H1 (cell line): ENCODE measurements at regions not wholly inside any gene's neighbourhood (a gene's known extent, or its start where the extent isn't known, plus 50 kb on each side); places are given as distances from the start of the nearest gene placed in this dataset.

Experiments used
- CTCF ChIA-PET: fragments of 300-600 bp; sonication (Branson Sonifier 250); formaldehyde crosslinking; loops from one replicate; lab custom pipeline; 2021; ENCODE audit not compliant: partially characterized antibody; lab: Charles Lee
- POLR2A ChIA-PET: fragments of 300-600 bp; sonication (Branson Sonifier 250); formaldehyde crosslinking; loops from one replicate; lab custom pipeline; 2021; ENCODE audit warnings: inconsistent platforms; ENCODE audit not compliant: partially characterized antibody; lab: Charles Lee
- DNase-seq, 2 experiments: peaks; one replicate each; pipeline versions ENCODE4 v3.0.0 to v3.0.0-alpha.2; 2010 to 2022; ENCODE audit warnings: low spot score in 2 of 2, low read depth in 1 of 2, mixed read lengths in 1 of 2
- FAIRE-seq: peaks from 2 replicates; lab custom pipeline; 2011; peaks lifted over from hg19 to GRCh38; lab: Jason Lieb, UNC
- H2AFZ ChIP-seq: 2 replicates; pipeline ENCODE4 v1.8.1; 2012; ENCODE audit warnings: low read length, inconsistent platforms
- H2AK5ac ChIP-seq: 2 replicates; pipeline ENCODE4 v1.6.1; 2013; ENCODE audit warnings: low read depth, low read length
- H2BK120ac ChIP-seq: replicated peaks from 2 replicates; pipeline ENCODE3; 2013; ENCODE audit warnings: low read depth, low read length, inconsistent platforms
- H2BK12ac ChIP-seq: 2 replicates; pipeline ENCODE4 v1.6.1; 2013; ENCODE audit warnings: low read depth, low read length
- H2BK15ac ChIP-seq: 2 replicates; pipeline ENCODE4 v1.6.1; 2013; ENCODE audit warnings: low read length
- H2BK20ac ChIP-seq: 2 replicates; pipeline ENCODE4 v1.6.1; 2013; ENCODE audit warnings: low read length
- H2BK5ac ChIP-seq: 2 replicates; pipeline ENCODE4 v1.6.1; 2013; ENCODE audit warnings: low read depth, low read length
- H3K14ac ChIP-seq: 2 replicates; pipeline ENCODE4 v1.6.1; 2013; ENCODE audit warnings: inconsistent platforms; ENCODE audit not compliant: insufficient read length
- H3K18ac ChIP-seq: 2 replicates; pipeline ENCODE4 v1.6.1; 2013; ENCODE audit warnings: low read length; ENCODE audit errors: extremely low read depth
- H3K23ac ChIP-seq: 2 replicates; pipeline ENCODE4 v1.6.1; 2013; ENCODE audit warnings: inconsistent platforms; ENCODE audit not compliant: insufficient read length
- H3K23me2 ChIP-seq: 2 replicates; pipeline ENCODE4 v1.6.1; 2013; ENCODE audit warnings: low read depth, low read length
- H3K27ac ChIP-seq: 2 replicates; pipeline ENCODE4 v1.6.1; 2011; ENCODE audit warnings: low read depth, low read length, inconsistent platforms
- H3K27me3 ChIP-seq, 4 experiments: replicated peaks in 1 of 4; 1 replicate in 1 of 4; 2 replicates in 3 of 4; pipeline versions ENCODE4 v1.6.1 to v1.8.1; 2011 to 2013; ENCODE audit warnings: low read length in 3 of 4, mild to moderate bottlenecking in 3 of 4, inconsistent platforms in 2 of 4, mixed read lengths in 2 of 4, moderate library complexity in 1 of 4; ENCODE audit not compliant: control insufficient read depth in 3 of 4, insufficient read depth in 3 of 4; ENCODE audit errors: extremely low read depth in 1 of 4
- H3K36me3 ChIP-seq, 4 experiments: 2 replicates each; pipeline versions ENCODE4 v1.6.1 to v1.8.1; 2011 to 2013; ENCODE audit warnings: mild to moderate bottlenecking in 4 of 4, low read length in 3 of 4, moderate library complexity in 2 of 4, control low read depth in 1 of 4, inconsistent platforms in 1 of 4; ENCODE audit not compliant: insufficient read depth in 4 of 4, control insufficient read depth in 2 of 4
- H3K4ac ChIP-seq: replicated peaks from 2 replicates; pipeline ENCODE3; 2013; ENCODE audit warnings: low read length, low read depth, mixed read lengths, inconsistent platforms; ENCODE audit not compliant: insufficient read length
- H3K4me1 ChIP-seq, 4 experiments: replicated peaks in 1 of 4; 1 replicate in 1 of 4; 2 replicates in 3 of 4; pipeline versions ENCODE4 v1.6.1 to v1.8.1; 2011 to 2013; ENCODE audit warnings: low read length in 3 of 4, inconsistent platforms in 2 of 4, mixed read lengths in 1 of 4; ENCODE audit not compliant: insufficient read depth in 4 of 4, control insufficient read depth in 3 of 4
- H3K4me2 ChIP-seq, 2 experiments: 2 replicates each; pipeline versions ENCODE4 v1.6.1 to v1.8.1; 2011 to 2013; ENCODE audit warnings: low read depth in 2 of 2, low read length in 2 of 2, control low read depth in 1 of 2, inconsistent platforms in 1 of 2, mild to moderate bottlenecking in 1 of 2; ENCODE audit not compliant: insufficient read depth in 1 of 2
- H3K4me3 ChIP-seq, 4 experiments: fragments of 200-600, 300-600 bp in 1 of 4; sonication (generic), shearing (Covaris generic), sonication (Bioruptor Twin) in 1 of 4; 2 replicates each; pipeline versions ENCODE4 v1.5.1 to v1.8.1; 2011 to 2016; ENCODE audit warnings: low read length in 4 of 4, low read depth in 3 of 4, control low read depth in 2 of 4, inconsistent platforms in 2 of 4, mild to moderate bottlenecking in 2 of 4, mixed read lengths in 1 of 4, moderate library complexity in 1 of 4; ENCODE audit not compliant: insufficient read depth in 2 of 4; ENCODE audit errors: extremely low read depth in 1 of 4
- H3K56ac ChIP-seq: replicated peaks from 2 replicates; pipeline ENCODE3; 2013; ENCODE audit warnings: low read depth, mild to moderate bottlenecking, mixed read lengths, low read length, inconsistent platforms; ENCODE audit not compliant: insufficient read length
- H3K79me1 ChIP-seq: 2 replicates; pipeline ENCODE4 v1.6.1; 2013; ENCODE audit warnings: low read depth, low read length, control low read depth
- H3K79me2 ChIP-seq, 2 experiments: 2 replicates each; pipeline versions ENCODE4 v1.6.1 to v1.8.1; 2012 to 2013; ENCODE audit warnings: low read length in 2 of 2, mild to moderate bottlenecking in 2 of 2, inconsistent platforms in 1 of 2; ENCODE audit not compliant: insufficient read depth in 2 of 2, control insufficient read depth in 1 of 2
- H3K9ac ChIP-seq, 4 experiments: replicated peaks in 1 of 4; 1 replicate in 1 of 4; 2 replicates in 3 of 4; pipeline versions ENCODE4 v1.6.1 to v1.8.1; 2011 to 2013; ENCODE audit warnings: low read depth in 3 of 4, low read length in 3 of 4, control low read depth in 2 of 4, mild to moderate bottlenecking in 2 of 4, moderate library complexity in 2 of 4, inconsistent platforms in 1 of 4; ENCODE audit errors: extremely low read depth in 1 of 4
- H3K9me3 ChIP-seq, 2 experiments: 2 replicates each; pipeline versions ENCODE4 v1.6.1 to v1.8.1; 2012 to 2013; ENCODE audit warnings: mild to moderate bottlenecking in 2 of 2, moderate library complexity in 2 of 2, control low read depth in 1 of 2, inconsistent platforms in 1 of 2, low read depth in 1 of 2, low read length in 1 of 2, mixed read lengths in 1 of 2; ENCODE audit not compliant: insufficient read depth in 2 of 2
- H4K20me1 ChIP-seq, 2 experiments: replicated peaks in 1 of 2; 2 replicates each; pipeline versions ENCODE3 to v1.8.1; 2011 to 2013; ENCODE audit warnings: inconsistent platforms in 2 of 2, low read length in 2 of 2, mild to moderate bottlenecking in 1 of 2; ENCODE audit not compliant: insufficient read depth in 2 of 2, control insufficient read depth in 1 of 2
- H4K5ac ChIP-seq: 2 replicates; pipeline ENCODE4 v1.6.1; 2013; ENCODE audit warnings: low read length, low read depth, mixed read lengths, inconsistent platforms; ENCODE audit not compliant: insufficient read length
- H4K8ac ChIP-seq: 2 replicates; pipeline ENCODE4 v1.8.0; 2013; ENCODE audit warnings: mild to moderate bottlenecking, moderate library complexity, low read length, inconsistent platforms; ENCODE audit not compliant: insufficient read depth; ENCODE audit errors: extremely low read depth
- H4K91ac ChIP-seq: replicated peaks from 2 replicates; pipeline ENCODE3; 2013; ENCODE audit warnings: low read length, mixed read lengths, inconsistent platforms; ENCODE audit not compliant: insufficient read length
- ASH2L ChIP-seq: fragments of 200-600, 300-600 bp; sonication (generic); IDR thresholded peaks from one replicate; pipeline ENCODE4 v1.7.1; 2017; ENCODE audit warnings: low read length
- BCL11A ChIP-seq, 2 experiments: IDR thresholded peaks; one replicate each; pipeline ENCODE4 v1.6.1; 2011; ENCODE audit warnings: low read depth in 2 of 2, low read length in 2 of 2, mild to moderate bottlenecking in 2 of 2
- CBX5 ChIP-seq: fragments of 300-800, 300-1000 bp; sonication (generic); IDR thresholded peaks from 2 replicates; pipeline ENCODE4 v1.7.1; 2016; ENCODE audit warnings: antibody characterized with exemption, low read length, low read depth
- CHD1 ChIP-seq: IDR thresholded peaks from 2 replicates; pipeline ENCODE4 v1.6.1; 2012; ENCODE audit warnings: low read depth, low read length, improper control_type of control experiment
- GTF2F1 ChIP-seq: IDR thresholded peaks from 2 replicates; pipeline ENCODE4 v1.6.1; 2012; ENCODE audit warnings: low read depth, low read length, improper control_type of control experiment, borderline replicate concordance
- KDM5A ChIP-seq: fragments of 200-600 bp; IDR thresholded peaks from 2 replicates; pipeline ENCODE4 v1.7.1; 2012; ENCODE audit warnings: mild to moderate bottlenecking, low read length, inconsistent platforms, mixed read lengths
- POLR2AphosphoS5 ChIP-seq: IDR thresholded peaks from 2 replicates; pipeline ENCODE4 v1.6.1; 2011; ENCODE audit warnings: low read depth, low read length
- RAD21 ChIP-seq, 2 experiments: IDR thresholded peaks in 1 of 2; conservative IDR thresholded peaks in 1 of 2; 2 replicates each; pipeline ENCODE4 v1.6.1; 2011; ENCODE audit warnings: low read depth in 2 of 2, low read length in 2 of 2, improper control_type of control experiment in 1 of 2, inconsistent platforms in 1 of 2, mild to moderate bottlenecking in 1 of 2, moderate library complexity in 1 of 2
- SP2 ChIP-seq: IDR thresholded peaks from 2 replicates; pipeline ENCODE4 v1.6.1; 2012; ENCODE audit warnings: mild to moderate bottlenecking, low read length, inconsistent platforms
- SRF ChIP-seq: IDR thresholded peaks from 2 replicates; pipeline ENCODE4 v1.6.1; 2011; ENCODE audit warnings: mild to moderate bottlenecking, low read depth, low read length, moderate library complexity
- SUZ12 ChIP-seq: fragments of 200-600 bp; sonication (generic); IDR thresholded peaks from 2 replicates; pipeline ENCODE4 v1.6.1; 2012; ENCODE audit warnings: mild to moderate bottlenecking, inconsistent platforms, low read length, moderate library complexity, mixed read lengths
- TBP ChIP-seq: IDR thresholded peaks from 2 replicates; pipeline ENCODE4 v1.6.1; 2011; ENCODE audit warnings: low read depth, low read length, improper control_type of control experiment
- YY1 ChIP-seq: IDR thresholded peaks from 2 replicates; pipeline ENCODE4 v1.6.1; 2011; ENCODE audit warnings: low read depth, mild to moderate bottlenecking, low read length
- WGBS, 2 experiments: shearing (Covaris generic) in 1 of 2; methylation state at CpG; one replicate each; pipeline versions ENCODE4 v1.1.6 to v1.1.7; 2013 to 2015; ENCODE audit warnings: low lambda C conversion rate in 2 of 2, mixed read lengths in 2 of 2, inconsistent platforms in 1 of 2, low coverage in 1 of 2, missing lambda C conversion rate in 1 of 2; ENCODE audit not compliant: insufficient replicate concordance in 2 of 2, insufficient coverage in 1 of 2, insufficient read length in 1 of 2; ENCODE audit errors: extremely low coverage in 1 of 2, missing lambda C conversion rate in 1 of 2; 5-methylcytosine and 5-hydroxymethylcytosine counted together
- TF ChIP-seq, protein P1 (sequence below): IDR thresholded peaks from 2 replicates; pipeline ENCODE4 v1.6.1; 2012; ENCODE audit warnings: inconsistent platforms
- TF ChIP-seq, protein P2 (sequence below): IDR thresholded peaks from 2 replicates; pipeline ENCODE4 v1.6.1; 2011; ENCODE audit warnings: low read depth, mild to moderate bottlenecking, low read length; ENCODE audit not compliant: insufficient read depth

DNA sequence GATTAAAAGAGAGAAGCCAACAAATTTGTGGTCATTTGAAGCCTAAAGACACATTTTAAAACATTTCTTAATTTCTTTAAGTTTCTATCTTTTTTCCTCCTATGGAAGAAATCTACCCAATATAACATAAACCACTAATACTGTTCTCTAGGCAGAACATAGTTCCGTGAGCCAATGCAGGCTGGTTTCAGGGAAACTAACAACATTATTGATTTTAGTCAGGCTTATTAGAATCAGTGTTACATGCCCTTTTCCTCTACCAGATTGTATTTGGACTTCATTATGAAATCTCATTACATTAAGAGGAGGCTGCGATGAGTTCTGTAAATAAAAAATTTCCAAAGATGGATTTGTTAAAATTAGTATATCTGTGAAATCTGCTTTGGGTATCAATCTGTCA lies 249.9 kb downstream of the PTBP2 start:
- Histone ChIP-seq H2BK120ac (no peak overlapping the region), H4K91ac (no peak overlapping the region), H3K4ac (no peak overlapping the region), H3K18ac (no peak overlapping the region), H4K20me1 (no peaks in the 10 kb centered on the region), H3K36me3 (no peaks in the 10 kb centered on the region), H3K9me3 (no peaks in the 10 kb centered on the region), H3K23ac (no peak overlapping the region), H3K27ac (no peak overlapping the region), H3K14ac (no peak overlapping the region), H3K27me3 (no peaks in the 10 kb centered on the region), H2BK5ac (no peak overlapping the region), H2AFZ (no peak overlapping the region), H3K4me2 (no peak overlapping the region), H3K4me3 (no peak overlapping the region), H2BK15ac (no peak overlapping the region), H2BK20ac (no peak overlapping the region), H2AK5ac (no peak overlapping the region)
- WGBS, 2 experiments = 82% methylated on average over 2 of the region's 2 CpGs; no CpG with 5 or more reads in 1 of the 2 experiments
- DNase-seq (no peak), FAIRE-seq (no peak)
- POLR2A ChIA-PET = no interaction called here
- CTCF ChIA-PET = no interaction called here
- TF ChIP-seq GTF2F1 = no peak
- TF ChIP-seq SP2 = no peak
- no peak for TF ChIP-seq RAD21 (IDR thresholded peaks at IDR 0.05 in 1 of 2, conservative IDR thresholded peaks at IDR 0.05 in 1 of 2; ENCODE audit: low read depth in 2 of 2, low read length in 2 of 2)
- no peak for TF ChIP-seq YY1
- no peak for TF ChIP-seq POLR2AphosphoS5
- TF ChIP-seq ASH2L = no peak
- TF ChIP-seq CBX5 = no peak
- TF ChIP-seq, protein P1, sequence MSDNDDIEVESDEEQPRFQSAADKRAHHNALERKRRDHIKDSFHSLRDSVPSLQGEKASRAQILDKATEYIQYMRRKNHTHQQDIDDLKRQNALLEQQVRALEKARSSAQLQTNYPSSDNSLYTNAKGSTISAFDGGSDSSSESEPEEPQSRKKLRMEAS = no peak
- TF ChIP-seq TBP = no peak
- TF ChIP-seq SUZ12 = no peak
- TF ChIP-seq CHD1 = no peak
- no peak for TF ChIP-seq SRF
- no peak for TF ChIP-seq BCL11A (IDR thresholded peaks at IDR 0.05; ENCODE audit: low read depth in 2 of 2, low read length in 2 of 2)
- no peak for TF ChIP-seq KDM5A
- TF ChIP-seq, protein P2, sequence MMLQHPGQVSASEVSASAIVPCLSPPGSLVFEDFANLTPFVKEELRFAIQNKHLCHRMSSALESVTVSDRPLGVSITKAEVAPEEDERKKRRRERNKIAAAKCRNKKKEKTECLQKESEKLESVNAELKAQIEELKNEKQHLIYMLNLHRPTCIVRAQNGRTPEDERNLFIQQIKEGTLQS = no peak
- TF ChIP-seq, all 59 proteins: peak for 0
- no peaks in the 10 kb centered on the region for H3K4me1 ChIP-seq
- H3K79me1 ChIP-seq = no peaks in the 10 kb centered on the region
- no peak overlapping the region for H3K9ac ChIP-seq
- H2BK12ac ChIP-seq = no peak overlapping the region
- H4K5ac ChIP-seq = no peak overlapping the region
- no peaks in the 10 kb centered on the region for H3K23me2 ChIP-seq
- no peak overlapping the region for H4K8ac ChIP-seq
- H3K56ac ChIP-seq = no peak overlapping the region
- no peaks in the 10 kb centered on the region for H3K79me2 ChIP-seq
